Liver (tissue), 8 donors: ENCODE measurements at regions not wholly inside any gene's neighbourhood (a gene's known extent, or its start where the extent isn't known, plus 50 kb on each side); places are given as distances from the start of the nearest gene placed in this dataset.

Source experiments
- DNase-seq: peaks from one replicate; pipeline ENCODE4 v3.0.0-alpha.2; 2017; ENCODE audit warnings: low spot score
- H3K27ac ChIP-seq, 2 donors: one replicate each; pipeline ENCODE4 v1.7.0; 2013; ENCODE audit warnings: inconsistent platforms in 2 of 2, low read length in 2 of 2, control low read depth in 1 of 2, low read depth in 1 of 2, mild to moderate bottlenecking in 1 of 2
- H3K27me3 ChIP-seq, 4 donors: one replicate each; pipeline versions ENCODE4 v1.6.1 to v1.7.0; 2013; ENCODE audit warnings: low read length in 3 of 4, inconsistent platforms in 1 of 4, mild to moderate bottlenecking in 1 of 4, moderate library complexity in 1 of 4; ENCODE audit not compliant: control insufficient read depth in 4 of 4, insufficient read depth in 4 of 4
- H3K36me3 ChIP-seq, 4 donors: one replicate each; pipeline versions ENCODE4 v1.6.1 to v1.7.0; 2013; ENCODE audit warnings: low read length in 3 of 4, mild to moderate bottlenecking in 3 of 4, low read depth in 1 of 4, moderate library complexity in 1 of 4; ENCODE audit not compliant: control insufficient read depth in 4 of 4, insufficient read depth in 3 of 4
- H3K4me1 ChIP-seq, 4 donors: one replicate each; pipeline versions ENCODE4 v1.6.1 to v1.7.0; 2013; ENCODE audit warnings: low read length in 3 of 4, mild to moderate bottlenecking in 3 of 4, moderate library complexity in 1 of 4; ENCODE audit not compliant: control insufficient read depth in 4 of 4, insufficient read depth in 4 of 4
- H3K4me3 ChIP-seq, 3 donors: one replicate each; pipeline versions ENCODE4 v1.6.1 to v1.7.0; 2013; ENCODE audit warnings: low read length in 3 of 3, control low read depth in 1 of 3, low read depth in 1 of 3, mild to moderate bottlenecking in 1 of 3
- H3K9ac ChIP-seq, 2 donors: one replicate each; pipeline ENCODE4 v1.7.0; 2013; ENCODE audit warnings: low read length in 2 of 2, mild to moderate bottlenecking in 2 of 2, moderate library complexity in 2 of 2, control low read depth in 1 of 2, low read depth in 1 of 2
- H3K9me3 ChIP-seq, 4 donors: one replicate each; pipeline versions ENCODE4 v1.6.1 to v1.7.0; 2013; ENCODE audit warnings: low read length in 3 of 4; ENCODE audit not compliant: control insufficient read depth in 4 of 4
- ATF3 ChIP-seq: IDR thresholded peaks from 2 replicates; pipeline ENCODE4 v1.6.1; 2016; ENCODE audit warnings: antibody characterized with exemption
- CTCF ChIP-seq: fragments of 150-350 bp; IDR thresholded peaks from 2 replicates; pipeline ENCODE4 v1.5.1; 2017; ENCODE audit warnings: improper control_type of control experiment, low read depth, low read length; ENCODE audit not compliant: missing input control
- EGR1 ChIP-seq, 2 donors: IDR thresholded peaks; 2 replicates each; pipeline ENCODE4 v1.6.1; 2016 to 2018; ENCODE audit warnings: antibody characterized with exemption in 2 of 2, low read depth in 2 of 2
- FOXA1 ChIP-seq: IDR thresholded peaks from 2 replicates; pipeline ENCODE4 v1.6.1; 2016; ENCODE audit warnings: antibody characterized with exemption
- FOXA2 ChIP-seq: IDR thresholded peaks from 2 replicates; pipeline ENCODE4 v1.6.1; 2016; ENCODE audit warnings: antibody characterized with exemption
- GABPA ChIP-seq, 2 donors: IDR thresholded peaks in 1 of 2; conservative IDR thresholded peaks in 1 of 2; 2 replicates each; pipeline ENCODE4 v1.6.1; 2016; ENCODE audit warnings: antibody characterized with exemption in 2 of 2, mild to moderate bottlenecking in 1 of 2, moderate library complexity in 1 of 2
- HNF4A ChIP-seq, 2 donors: conservative IDR thresholded peaks; 2 replicates each; pipeline ENCODE4 v1.6.1; 2016; ENCODE audit warnings: antibody characterized with exemption in 2 of 2, mild to moderate bottlenecking in 2 of 2
- HNF4G ChIP-seq: IDR thresholded peaks from 2 replicates; pipeline ENCODE4 v1.6.1; 2016; ENCODE audit warnings: antibody characterized with exemption
- JUND ChIP-seq, 2 donors: IDR thresholded peaks; 2 replicates each; pipeline ENCODE4 v1.6.1; 2016; ENCODE audit warnings: antibody characterized with exemption in 2 of 2
- MAX ChIP-seq: IDR thresholded peaks from 2 replicates; pipeline ENCODE4 v1.6.1; 2016; ENCODE audit warnings: antibody characterized with exemption
- NR2F2 ChIP-seq: IDR thresholded peaks from 2 replicates; pipeline ENCODE4 v1.6.1; 2016; ENCODE audit warnings: antibody characterized with exemption
- RAD21 ChIP-seq, 2 donors: IDR thresholded peaks; 2 replicates each; pipeline ENCODE4 v1.6.1; 2016; ENCODE audit warnings: antibody characterized with exemption in 2 of 2, mild to moderate bottlenecking in 2 of 2
- REST ChIP-seq: IDR thresholded peaks from 2 replicates; pipeline ENCODE4 v1.6.1; 2016; ENCODE audit warnings: antibody characterized with exemption, mild to moderate bottlenecking
- RXRA ChIP-seq, 2 donors: IDR thresholded peaks; 2 replicates each; pipeline ENCODE4 v1.6.1; 2017 to 2018; ENCODE audit warnings: antibody characterized with exemption in 2 of 2, mild to moderate bottlenecking in 1 of 2
- SP1 ChIP-seq: IDR thresholded peaks from 2 replicates; pipeline ENCODE4 v1.6.1; 2018; ENCODE audit warnings: antibody characterized with exemption, mild to moderate bottlenecking
- TAF1 ChIP-seq: conservative IDR thresholded peaks from 2 replicates; pipeline ENCODE4 v1.6.1; 2016; ENCODE audit warnings: antibody characterized with exemption, mild to moderate bottlenecking
- YY1 ChIP-seq: IDR thresholded peaks from 2 replicates; pipeline ENCODE4 v1.6.1; 2016; ENCODE audit warnings: antibody characterized with exemption, mild to moderate bottlenecking
- ZBTB33 ChIP-seq: IDR thresholded peaks from 2 replicates; pipeline ENCODE4 v1.6.1; 2016; ENCODE audit warnings: antibody characterized with exemption
- WGBS: extraction: QIAGEN DNeasy Blood & Tissue Kit; methylation state at CpG from one replicate; pipeline ENCODE4 v1.1.7; 2013; 5-methylcytosine and 5-hydroxymethylcytosine counted together
- donor health status: healthy.
- donor health status: healthy.
- donor health status: healthy.
- donor health status: healthy.
- donor health status: healthy.

- 76% methylated on average over 2 of the region's 2 CpGs for WGBS
- Histone ChIP-seq H3K9me3 (no peaks in the 10 kb centered on the region), H3K4me1 (peaks cover 0 to 4% (median 0%) of the 10 kb centered on the region in 4 donors), H3K27me3 (peaks cover 0 to 4% (median 0%) of the 10 kb centered on the region in 4 donors), H3K4me3 (no peak overlapping the region), H3K27ac (no peak overlapping the region), H3K36me3 (no peaks in the 10 kb centered on the region), H3K9ac (no peak overlapping the region)
- TF ChIP-seq NR2F2 (no peak), FOXA2 (no peak), ZBTB33 (no peak), FOXA1 (no peak), SP1 (no peak), EGR1 (IDR thresholded peaks at IDR 0.05; ENCODE audit: low read depth in 2 of 2) (no peak), CTCF (no peak), REST (no peak), YY1 (no peak), RXRA (IDR thresholded peaks at IDR 0.05) (no peak), ATF3 (no peak), MAX (no peak), HNF4A (conservative IDR thresholded peaks at IDR 0.05) (no peak), RAD21 (IDR thresholded peaks at IDR 0.05) (no peak), TAF1 (no peak), JUND (IDR thresholded peaks at IDR 0.05) (no peak), GABPA (IDR thresholded peaks at IDR 0.05 in 1 of 2, conservative IDR thresholded peaks at IDR 0.05 in 1 of 2) (no peak), HNF4G (no peak)
- no peak for DNase-seq
Measured at GRCh38 chrX:13374364-13374763, 54.5 kb upstream of the ATXN3L start.
